Brain microvascular endothelial cell (primary cell): ENCODE measurements at regions not wholly inside any gene's neighbourhood (a gene's known extent, or its start where the extent isn't known, plus 50 kb on each side); places are given as distances from the start of the nearest gene placed in this dataset.

Experiments used
- DNase-seq: peaks from one replicate; pipeline ENCODE4 v3.0.0-alpha.2; 2020
- H3K27ac ChIP-seq: fragments of 250-450 bp; sonication (Bioruptor Pico); 2 replicates; pipeline ENCODE4 v1.5.1; 2020; ENCODE audit warnings: mild to moderate bottlenecking, moderate library complexity
- H3K27me3 ChIP-seq: fragments of 250-450 bp; sonication (Bioruptor Pico); replicated peaks from 2 replicates; pipeline ENCODE4 v1.5.1; 2020; ENCODE audit warnings: mild to moderate bottlenecking
- H3K36me3 ChIP-seq: fragments of 250-450 bp; sonication (Bioruptor Pico); replicated peaks from 2 replicates; pipeline ENCODE4 v1.5.1; 2020; ENCODE audit warnings: mild to moderate bottlenecking
- H3K4me3 ChIP-seq: 2 replicates; pipeline ENCODE4 v1.5.1; 2011; ENCODE audit warnings: low read depth, mild to moderate bottlenecking, control low read depth, low read length, moderate library complexity
- CTCF ChIP-seq: IDR thresholded peaks from 2 replicates; pipeline ENCODE4 v1.5.1; 2011; ENCODE audit warnings: low read depth, mild to moderate bottlenecking, moderate library complexity, low read length, control low read depth, inconsistent platforms; ENCODE audit errors: missing control alignments
- in situ Hi-C: cut with HindIII; loops from 2 replicates; pipeline ENCODE4 v1.10.0; 2017; ENCODE audit warnings: low sequenced_read_pairs, low pct_ligation_motif_present

GRCh38 chr16:65679785-65680184, 557.9 kb upstream of the CDH11 start:
- in situ Hi-C loops: no loop called here
- Histone ChIP-seq H3K36me3 (no peaks in the 10 kb centered on the region), H3K27me3 (no peaks in the 10 kb centered on the region), H3K4me3 (no peak overlapping the region), H3K27ac (no peak overlapping the region)
- no peak for TF ChIP-seq CTCF
- no peak for DNase-seq

- no peak for DNase-seq
- TF ChIP-seq CTCF: no peak
- Histone ChIP-seq H3K36me3 (no peaks in the 10 kb centered on the region), H3K27ac (no peak overlapping the region), H3K4me3 (no peak overlapping the region), H3K27me3 (no peaks in the 10 kb centered on the region)
- in situ Hi-C loops: no loop called here
Measured at GRCh38 chr16:65675161-65675560, 553.3 kb upstream of the CDH11 start.

- Histone ChIP-seq H3K36me3 (no peaks in the 10 kb centered on the region), H3K27me3 (no peaks in the 10 kb centered on the region), H3K4me3 (no peak overlapping the region), H3K27ac (no peak overlapping the region)
- TF ChIP-seq CTCF: no peak
- in situ Hi-C loops: no loop called here
- peak; percentile 51 for DNase-seq
Measured at GRCh38 chr16:65672960-65673359, 551.1 kb upstream of the CDH11 start.

GRCh38 chr16:65671071-65671470, 549.2 kb upstream of the CDH11 start:
- Histone ChIP-seq H3K27ac (no peak overlapping the region), H3K27me3 (no peaks in the 10 kb centered on the region), H3K36me3 (no peaks in the 10 kb centered on the region), H3K4me3 (no peak overlapping the region)
- no peak for DNase-seq
- no peak for TF ChIP-seq CTCF
- in situ Hi-C loops: no loop called here

- H3K27ac ChIP-seq: no peak overlapping the region
- H3K27me3 ChIP-seq: no peaks in the 10 kb centered on the region
- no peak for TF ChIP-seq CTCF
- no peak for DNase-seq
- H3K36me3 ChIP-seq: no peaks in the 10 kb centered on the region
- in situ Hi-C loops: no loop called here
- no peak overlapping the region for H3K4me3 ChIP-seq
Measured at GRCh38 chr16:65668064-65668595, 546.3 kb upstream of the CDH11 start.

- TF ChIP-seq CTCF: peak; percentile 58
- Histone ChIP-seq H3K27me3 (no peaks in the 10 kb centered on the region), H3K27ac (no peak overlapping the region), H3K36me3 (no peaks in the 10 kb centered on the region), H3K4me3 (no peak overlapping the region)
- in situ Hi-C loops: no loop called here
- DNase-seq: peak; percentile 54
Measured at GRCh38 chr16:65667011-65667578, 545.2 kb upstream of the CDH11 start.
